SIG-M5 treated with dmso at 0.1 percent for 504 hours (cell line): ENCODE measurements at regions not wholly inside any gene's neighbourhood (a gene's known extent, or its start where the extent isn't known, plus 50 kb on each side); places are given as distances from the start of the nearest gene placed in this dataset.
"Not testable (repeated sequence)": the region's sequence is repeated elsewhere in the genome, so short reads cannot be mapped to it uniquely, and the experiment has no call there.

Source experiments
- DNase-seq: peaks from one replicate; lab custom pipeline; 2025; ENCODE audit not compliant: unreplicated experiment; lab: John Stamatoyannopoulos, UW

- not testable (repeated sequence) for DNase-seq
Observed at GRCh38 chr10:65670596-65670995, 1255.2 kb upstream of the LRRTM3 start.

- DNase-seq: no peak
Observed at GRCh38 chr10:65675236-65675635, 1250.6 kb upstream of the LRRTM3 start.

- DNase-seq: no peak
Observed at GRCh38 chr10:65684896-65685295, 1240.9 kb upstream of the LRRTM3 start.

- no peak for DNase-seq
Observed at GRCh38 chr10:65701168-65701776, 1224.6 kb upstream of the LRRTM3 start.

- no peak for DNase-seq
Observed at GRCh38 chr10:65708057-65708456, 1217.8 kb upstream of the LRRTM3 start.

GRCh38 chr10:65710306-65710705, 1215.5 kb upstream of the LRRTM3 start:
- no peak for DNase-seq

GRCh38 chr10:65719790-65720189, 1206.0 kb upstream of the LRRTM3 start:
- DNase-seq: no peak

GRCh38 chr10:65720901-65721300, 1204.9 kb upstream of the LRRTM3 start:
- no peak for DNase-seq

GRCh38 chr10:65723525-65723924, 1202.3 kb upstream of the LRRTM3 start:
- no peak for DNase-seq

- DNase-seq: no peak
Observed at GRCh38 chr10:65735382-65735781, 1190.5 kb upstream of the LRRTM3 start.

- DNase-seq: no peak
Observed at GRCh38 chr10:65742906-65743305, 1182.9 kb upstream of the LRRTM3 start.

GRCh38 chr10:65751218-65751617, 1174.6 kb upstream of the LRRTM3 start:
- DNase-seq: no peak

GRCh38 chr10:65751896-65752295, 1173.9 kb upstream of the LRRTM3 start:
- no peak for DNase-seq

GRCh38 chr10:65753532-65753931, 1172.3 kb upstream of the LRRTM3 start:
- no peak for DNase-seq

- no peak for DNase-seq
Observed at GRCh38 chr10:65754112-65754511, 1171.7 kb upstream of the LRRTM3 start.

- DNase-seq: no peak
Observed at GRCh38 chr10:65762311-65762710, 1163.5 kb upstream of the LRRTM3 start.

- DNase-seq: no peak
Observed at GRCh38 chr10:65765006-65765541, 1160.8 kb upstream of the LRRTM3 start.

GRCh38 chr10:65769828-65770227, 1156.0 kb upstream of the LRRTM3 start:
- no peak for DNase-seq

- DNase-seq: no peak
Observed at GRCh38 chr10:65778753-65779152, 1147.1 kb upstream of the LRRTM3 start.

- no peak for DNase-seq
Observed at GRCh38 chr10:65779985-65780384, 1145.9 kb upstream of the LRRTM3 start.

- DNase-seq: no peak
Observed at GRCh38 chr10:65786279-65786678, 1139.6 kb upstream of the LRRTM3 start.

GRCh38 chr10:65787571-65787970, 1138.3 kb upstream of the LRRTM3 start:
- no peak for DNase-seq

GRCh38 chr10:65788271-65788670, 1137.6 kb upstream of the LRRTM3 start:
- no peak for DNase-seq
